HEK293T (cell line): ENCODE measurements at regions not wholly inside any gene's neighbourhood (a gene's known extent, or its start where the extent isn't known, plus 50 kb on each side); places are given as distances from the start of the nearest gene placed in this dataset.

ENCODE experiments used
- BHLHE40 ChIP-seq: fragments of 450-650 bp; IDR thresholded peaks from 2 replicates; pipeline ENCODE4 v1.6.1; 2016; ENCODE audit warnings: mild to moderate bottlenecking, moderate library complexity, borderline replicate concordance
- ELF4 ChIP-seq: fragments of 450-650 bp; IDR thresholded peaks from 2 replicates; pipeline ENCODE4 v1.6.1; 2017; ENCODE audit warnings: antibody characterized with exemption
- FOXA1 ChIP-seq: fragments of 450-650 bp; IDR thresholded peaks from 2 replicates; pipeline ENCODE4 v1.6.1; 2016; ENCODE audit warnings: mild to moderate bottlenecking
- HDGF ChIP-seq: fragments of 450-650 bp; IDR thresholded peaks from 2 replicates; pipeline ENCODE4 v1.6.1; 2017; ENCODE audit warnings: antibody characterized with exemption, borderline replicate concordance
- SUZ12 ChIP-seq: fragments of 450-650 bp; IDR thresholded peaks from 2 replicates; pipeline ENCODE4 v1.6.1; 2016; ENCODE audit warnings: mild to moderate bottlenecking
- TARDBP ChIP-seq: fragments of 450-650 bp; IDR thresholded peaks from 2 replicates; pipeline ENCODE4 v1.6.1; 2016

- TF ChIP-seq TARDBP = no peak
- TF ChIP-seq ELF4 = no peak
- TF ChIP-seq BHLHE40 = no peak
- no peak for TF ChIP-seq HDGF
- TF ChIP-seq SUZ12 = no peak
- no peak for TF ChIP-seq FOXA1
Measured at GRCh38 chr6:23953976-23954375, 172.0 kb upstream of the NRSN1 start.
